ENCODE measurements at regions not wholly inside any gene's neighbourhood (a gene's known extent, or its start where the extent isn't known, plus 50 kb on each side); places are given as distances from the start of the nearest gene placed in this dataset.

GRCh38 chr9:108545436-108545835 lies 310.4 kb downstream of the ACTL7B start:
- TF ChIP-seq CTCF (IDR thresholded peaks at IDR 0.05) (no peak), EZH2 (IDR thresholded peaks at IDR 0.05; ENCODE audit: borderline replicate concordance, insufficient read depth, low read depth, low read length, poor library complexity, severe bottlenecking) (no peak)

Data from B cell (primary cell).